Coronary artery (tissue), 2 donors: ENCODE measurements at regions not wholly inside any gene's neighbourhood (a gene's known extent, or its start where the extent isn't known, plus 50 kb on each side); places are given as distances from the start of the nearest gene placed in this dataset.
A peak's percentile ranks its signal among the peaks of the same experiment; 100 is the strongest.
"Not testable (repeated sequence)": the region's sequence is repeated elsewhere in the genome, so short reads cannot be mapped to it uniquely, and the experiment has no call there.

Experiments
- DNase-seq: peaks from one replicate; pipeline ENCODE4 v3.0.0-alpha.2; 2017; ENCODE audit warnings: low spot score
- H3K27ac ChIP-seq, 2 donors: fragments of 200-600 bp; sonication (generic); one replicate each; pipeline ENCODE4 v1.5.1; 2016 to 2019
- H3K4me3 ChIP-seq: fragments of 200-600 bp; sonication (generic); 2 replicates; pipeline ENCODE4 v1.5.1; 2016; ENCODE audit warnings: mild to moderate bottlenecking, moderate library complexity
- CTCF ChIP-seq: fragments of 200-600 bp; sonication (generic); IDR thresholded peaks from one replicate; pipeline ENCODE4 v1.5.1; 2019; ENCODE audit warnings: antibody characterized with exemption

- no peak for DNase-seq
- no peak for TF ChIP-seq CTCF
- H3K4me3 ChIP-seq = no peak overlapping the region
- H3K27ac ChIP-seq = no peak overlapping the region
These were observed 229.5 kb upstream of the DTNBP1 start for GRCh38 chr6:15892369-15892768.

- Histone ChIP-seq H3K4me3 (no peak overlapping the region), H3K27ac (peak overlapping the region in 1 of 2 donors; percentile 56)
- no peak for TF ChIP-seq CTCF
- DNase-seq = no peak
These were observed 226.3 kb upstream of the DTNBP1 start for GRCh38 chr6:15888798-15889772.

- no peak for TF ChIP-seq CTCF
- Histone ChIP-seq H3K4me3 (no peak overlapping the region), H3K27ac (peak overlapping the region in 1 of 2 donors; percentile 45)
- DNase-seq = no peak
These were observed 224.9 kb upstream of the DTNBP1 start for GRCh38 chr6:15887491-15888461.

GRCh38 chr6:15885624-15886023 lies 222.8 kb upstream of the DTNBP1 start:
- no peak overlapping the region for H3K27ac ChIP-seq
- no peak for TF ChIP-seq CTCF
- H3K4me3 ChIP-seq = no peak overlapping the region
- DNase-seq = no peak

GRCh38 chr6:15883593-15883992 lies 220.8 kb upstream of the DTNBP1 start:
- H3K4me3 ChIP-seq, H3K27ac ChIP-seq, DNase-seq: not testable (repeated sequence)

- Histone ChIP-seq H3K4me3 (no peak overlapping the region), H3K27ac (no peak overlapping the region)
- TF ChIP-seq CTCF = no peak
- DNase-seq = no peak
These were observed 220.1 kb upstream of the DTNBP1 start for GRCh38 chr6:15882915-15883314.

GRCh38 chr6:15882345-15882744 lies 219.5 kb upstream of the DTNBP1 start:
- no peak for TF ChIP-seq CTCF
- no peak overlapping the region for H3K4me3 ChIP-seq
- DNase-seq = no peak
- no peak overlapping the region for H3K27ac ChIP-seq
